ENCODE measurements at regions not wholly inside any gene's neighbourhood (a gene's known extent, or its start where the extent isn't known, plus 50 kb on each side); places are given as distances from the start of the nearest gene placed in this dataset.

GRCh38 chr5:141745390-141745789 is 63.4 kb upstream of the ARAP3 start:
- Histone ChIP-seq H3K4me3 (replicated peaks; ENCODE audit: insufficient read depth, low read length) (no peak overlapping the region), H3K27me3 (ENCODE audit: insufficient read depth, poor library complexity, severe bottlenecking) (peaks cover 3% of the 10 kb centered on the region), H3K27ac (replicated peaks) (no peak overlapping the region)
- no peak for TF ChIP-seq GABPA (IDR thresholded peaks at IDR 0.05; ENCODE audit: low read depth)
- no peak for TF ChIP-seq CTCF (IDR thresholded peaks at IDR 0.05; ENCODE audit: insufficient read depth, low read length)
- no peak for DNase-seq (ENCODE audit: low read depth in 1 of 2, low spot score in 1 of 2)

GRCh38 chr5:141743866-141744272 is 61.8 kb upstream of the ARAP3 start:
- Histone ChIP-seq H3K4me3 (replicated peaks; ENCODE audit: insufficient read depth, low read length) (no peak overlapping the region), H3K27ac (replicated peaks) (no peak overlapping the region), H3K27me3 (ENCODE audit: insufficient read depth, poor library complexity, severe bottlenecking) (no peaks in the 10 kb centered on the region)
- TF ChIP-seq POLR2AphosphoS5 (IDR thresholded peaks at IDR 0.05; ENCODE audit: low read depth) (no peak), SPI1 (IDR thresholded peaks at IDR 0.05; ENCODE audit: borderline replicate concordance, low read depth) (no peak), REST (IDR thresholded peaks at IDR 0.05; ENCODE audit: insufficient replicate concordance, low read depth) (no peak), GABPA (IDR thresholded peaks at IDR 0.05; ENCODE audit: low read depth) (no peak), CTCF (IDR thresholded peaks at IDR 0.05; ENCODE audit: insufficient read depth, low read length) (no peak)
- DNase-seq (ENCODE audit: low read depth in 1 of 2, low spot score in 1 of 2), result no peak

- DNase-seq (ENCODE audit: low read depth in 1 of 2, low spot score in 1 of 2), result no peak
- no peak overlapping the region for H3K27ac ChIP-seq (replicated peaks)
Measured at GRCh38 chr5:141742866-141743851, 61.1 kb upstream of the ARAP3 start.

More at GRCh38 chr5:141742866-141743851, 61.1 kb upstream of the ARAP3 start:
- Histone ChIP-seq H3K4me3 (replicated peaks; ENCODE audit: insufficient read depth, low read length) (no peak overlapping the region), H3K27me3 (ENCODE audit: insufficient read depth, poor library complexity, severe bottlenecking) (no peaks in the 10 kb centered on the region)
- TF ChIP-seq REST (IDR thresholded peaks at IDR 0.05; ENCODE audit: insufficient replicate concordance, low read depth) (peak; percentile 96), CTCF (IDR thresholded peaks at IDR 0.05; ENCODE audit: insufficient read depth, low read length) (no peak)
